GM18502 (cell line): ENCODE measurements at regions not wholly inside any gene's neighbourhood (a gene's known extent, or its start where the extent isn't known, plus 50 kb on each side); places are given as distances from the start of the nearest gene placed in this dataset.
"Not testable (repeated sequence)": the region's sequence is repeated elsewhere in the genome, so short reads cannot be mapped to it uniquely, and the experiment has no call there.

Experiments used
- ATAC-seq: cut with Tn5 transposase; IDR thresholded peaks from one replicate; pipeline ENCODE4 v1.9.1; 2021; ENCODE audit warnings: mild to moderate bottlenecking; ENCODE audit not compliant: unreplicated experiment, poor library complexity

DNA sequence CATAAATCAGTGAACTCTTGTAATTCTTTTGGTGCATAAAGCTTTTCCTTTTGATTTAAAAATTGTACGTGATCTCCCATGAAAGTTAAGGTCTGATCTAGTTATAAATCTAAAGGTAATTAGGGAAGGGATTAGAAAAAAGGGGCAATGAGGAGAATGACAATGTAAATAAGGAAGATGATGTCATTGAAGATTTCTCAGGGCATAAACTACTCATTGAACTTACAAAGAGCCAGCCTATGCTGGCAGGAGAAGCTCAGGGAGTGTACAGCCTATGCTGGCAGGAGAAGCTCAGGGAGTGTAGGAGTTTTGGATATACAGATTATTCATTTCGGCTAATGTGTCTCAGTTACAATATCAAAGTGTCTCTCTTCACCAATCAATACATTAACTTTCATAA, 1533.5 kb upstream of the ADGRL3 start:
- no peak for ATAC-seq

DNA sequence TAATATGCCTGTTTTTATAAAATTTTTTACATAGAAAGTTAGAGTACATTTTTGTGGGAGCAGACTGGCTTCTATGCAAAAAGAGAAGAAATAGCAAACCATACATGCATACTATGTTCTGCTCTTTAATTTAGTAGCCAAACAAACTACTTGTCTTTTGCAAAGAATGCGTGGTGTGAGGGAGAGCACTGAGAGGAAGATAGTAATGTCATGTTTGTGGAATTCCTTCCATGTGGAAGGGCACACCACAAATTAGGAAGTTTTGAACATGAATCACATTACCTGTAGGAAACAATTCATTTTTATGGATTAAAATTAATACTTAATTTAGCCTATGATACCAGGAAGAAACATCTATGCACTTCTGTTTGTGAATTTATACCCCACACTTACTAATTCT, 1529.1 kb upstream of the ADGRL3 start:
- no peak for ATAC-seq

DNA sequence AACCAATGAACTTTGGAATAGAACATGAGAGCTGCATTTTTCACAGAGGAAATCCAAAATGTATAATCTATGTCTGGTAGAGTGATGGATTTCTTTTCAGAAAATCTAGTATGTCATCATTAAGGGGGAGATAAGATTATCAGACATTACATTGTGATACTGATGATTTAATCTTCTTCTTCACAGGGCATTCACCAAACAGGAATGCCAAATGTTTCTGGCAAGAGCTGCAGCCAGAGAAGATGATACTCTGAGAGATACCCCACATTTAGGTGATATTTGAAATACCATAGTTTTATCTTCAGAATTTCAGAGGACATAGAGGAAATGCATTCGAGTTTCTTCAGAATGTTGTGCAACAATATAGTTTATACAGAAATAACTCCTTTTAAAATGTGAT, 1523.7 kb upstream of the ADGRL3 start:
- ATAC-seq, result no peak

DNA sequence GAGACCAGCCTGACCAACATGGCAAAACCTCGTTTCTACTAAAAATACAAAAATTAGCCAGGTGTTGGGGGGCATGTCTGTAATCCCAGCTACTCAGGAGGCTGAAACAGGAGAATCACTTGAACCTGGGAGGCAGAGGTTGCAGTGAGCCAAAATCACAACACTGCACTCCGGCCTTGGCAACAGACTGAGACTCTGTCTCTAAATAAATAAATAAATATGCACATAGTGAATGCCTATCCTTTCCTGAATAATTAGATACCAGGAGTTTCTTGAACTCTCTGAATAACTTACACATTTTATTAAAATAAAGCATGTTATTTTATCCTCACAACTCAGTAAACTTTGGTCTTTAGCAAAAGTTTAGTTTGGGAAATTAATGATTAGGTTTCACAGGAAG, 1523.1 kb upstream of the ADGRL3 start:
- not testable (repeated sequence) for ATAC-seq

DNA sequence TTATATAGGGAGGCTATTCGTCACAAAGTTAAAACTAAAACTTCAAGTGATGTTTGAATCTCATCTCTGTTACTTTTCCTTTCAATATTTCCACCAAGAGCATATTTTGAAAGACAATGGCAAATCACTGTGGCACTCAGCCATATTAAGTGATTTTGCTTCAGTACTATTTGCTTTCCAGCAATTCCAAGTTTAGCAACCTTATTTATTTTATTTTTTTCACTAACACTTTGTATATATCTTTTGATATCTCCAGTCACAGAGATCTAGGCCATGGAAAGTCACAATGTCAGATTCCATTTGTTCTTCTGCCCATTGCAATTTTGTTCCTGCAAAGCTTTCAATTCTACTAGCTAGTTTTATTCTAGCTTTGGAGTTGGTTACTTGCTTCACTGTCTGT, 1514.5 kb upstream of the ADGRL3 start:
- no peak for ATAC-seq

DNA sequence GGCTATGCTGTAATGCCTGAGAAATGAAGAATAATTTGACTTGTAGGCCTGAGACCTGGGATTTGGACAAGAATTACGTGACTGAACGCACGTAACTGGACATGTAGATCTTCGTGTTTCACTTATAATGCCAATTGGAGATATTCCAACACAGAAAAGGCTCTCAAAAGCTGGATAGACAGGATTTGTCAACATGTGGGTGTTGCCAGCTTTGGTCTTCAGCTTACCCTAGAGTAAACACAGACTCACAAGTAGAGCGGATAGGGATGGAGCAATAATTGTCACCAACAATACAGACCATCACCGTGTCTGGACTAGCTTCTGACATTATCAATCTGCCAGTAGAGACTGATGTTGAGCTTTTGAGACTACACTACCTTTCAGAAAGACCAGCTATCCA, 1511.0 kb upstream of the ADGRL3 start:
- no peak for ATAC-seq

DNA sequence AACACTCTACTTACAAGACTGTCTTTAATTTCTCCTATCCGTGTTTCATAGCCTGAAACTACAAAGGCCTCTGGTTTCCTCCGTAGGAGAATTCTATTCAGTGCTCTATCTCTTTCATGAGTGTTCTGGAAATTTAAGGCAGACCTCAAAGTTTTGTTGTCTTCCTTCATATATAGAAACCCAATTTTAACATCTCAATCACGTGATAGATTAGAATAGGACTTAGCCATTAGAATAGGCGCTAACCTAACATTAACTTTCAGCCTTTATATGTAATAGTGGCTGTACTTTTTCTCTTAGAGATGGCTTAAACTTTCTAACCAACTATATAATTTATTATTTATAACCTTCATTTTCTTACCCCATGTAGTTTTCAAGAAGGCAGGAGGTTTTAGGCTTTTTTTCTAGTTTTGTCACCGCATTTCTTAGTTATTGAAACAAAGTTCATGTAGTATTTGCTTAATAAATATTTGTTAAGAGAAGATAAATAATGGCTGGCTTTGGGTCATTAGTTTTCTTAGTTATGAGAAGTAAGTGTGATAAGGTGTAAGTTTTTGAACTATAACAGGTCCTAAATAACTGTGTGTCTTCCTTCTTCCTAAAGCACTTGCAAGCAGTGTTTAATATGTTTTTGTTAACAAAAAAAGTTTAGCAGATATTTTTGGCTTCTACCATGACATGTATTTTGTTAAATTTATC, 1504.6 kb upstream of the ADGRL3 start:
- no peak for ATAC-seq

DNA sequence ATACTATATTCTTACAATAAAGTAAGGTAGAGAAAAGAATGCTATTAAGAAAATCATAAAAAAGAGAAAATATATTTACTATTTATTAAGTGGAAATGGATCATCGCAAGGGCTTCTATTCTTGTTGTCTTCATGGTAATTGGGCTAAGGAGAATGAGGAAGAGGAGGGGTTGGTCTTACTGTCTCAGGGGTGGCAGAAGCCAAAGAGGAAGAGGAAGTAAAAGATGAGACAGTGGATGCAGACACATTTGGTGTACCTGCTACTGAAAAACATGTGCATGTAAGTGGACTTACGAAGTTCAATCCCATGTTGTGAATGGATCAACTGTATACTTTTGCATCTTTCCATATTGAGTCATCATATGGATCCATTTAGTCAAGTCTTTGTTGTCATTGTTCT, 1502.1 kb upstream of the ADGRL3 start:
- no peak for ATAC-seq

DNA sequence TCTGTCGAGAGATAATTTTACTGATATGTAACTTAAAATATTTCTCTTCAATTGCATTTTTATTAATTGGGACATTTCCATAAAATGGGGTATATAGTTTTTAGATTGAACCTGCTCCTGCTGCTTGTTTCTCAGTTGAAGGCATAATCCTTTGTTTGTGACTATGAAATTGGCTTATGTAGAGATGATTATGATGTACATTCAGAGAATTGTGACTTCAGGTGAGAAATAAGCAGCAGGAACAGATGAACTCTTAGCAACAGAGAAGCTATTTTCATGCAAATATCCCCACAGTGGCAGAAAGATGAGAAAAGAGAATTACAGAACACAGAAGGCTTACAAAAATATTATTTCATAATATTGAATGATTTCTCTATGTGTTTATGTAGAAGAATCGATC, 1499.5 kb upstream of the ADGRL3 start:
- no peak for ATAC-seq

DNA sequence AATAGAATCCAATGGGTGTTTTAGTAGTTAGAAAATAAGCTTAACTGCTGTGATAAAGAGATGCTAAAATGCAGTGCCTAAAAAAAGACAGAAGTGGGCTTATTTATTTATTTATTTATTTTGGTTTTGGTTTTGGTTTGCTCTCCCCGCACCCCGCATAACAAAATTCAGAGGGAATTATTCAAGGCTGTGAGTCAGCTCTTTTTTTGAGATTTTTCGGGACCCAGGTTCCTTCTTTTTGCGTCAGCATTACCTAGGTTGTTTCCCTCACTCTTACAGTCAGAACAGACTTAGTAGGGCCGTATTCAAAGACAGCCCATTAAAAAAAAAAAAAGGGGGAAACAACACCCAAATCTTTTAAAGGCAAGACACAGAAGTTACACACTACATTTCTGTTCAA, 1495.5 kb upstream of the ADGRL3 start:
- ATAC-seq, result no peak

DNA sequence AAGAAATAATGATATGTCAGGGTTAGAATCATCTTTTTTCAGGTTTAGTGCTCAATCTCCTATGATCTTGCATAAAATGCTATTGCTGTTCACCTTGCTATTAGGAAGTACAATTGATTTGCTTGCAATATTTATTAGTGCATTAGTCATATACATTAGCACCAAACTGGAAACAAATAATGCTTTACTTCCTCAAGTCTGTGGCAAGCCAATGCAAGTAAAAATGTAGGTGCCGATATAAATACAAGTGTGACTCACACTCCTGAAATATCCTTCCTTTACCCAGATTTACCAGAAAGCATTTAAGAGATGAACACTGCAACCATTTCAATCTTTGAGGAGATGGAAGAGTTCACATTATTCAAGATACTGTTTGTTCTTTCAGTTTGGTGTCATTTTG, 1487.7 kb upstream of the ADGRL3 start:
- ATAC-seq, result no peak

DNA sequence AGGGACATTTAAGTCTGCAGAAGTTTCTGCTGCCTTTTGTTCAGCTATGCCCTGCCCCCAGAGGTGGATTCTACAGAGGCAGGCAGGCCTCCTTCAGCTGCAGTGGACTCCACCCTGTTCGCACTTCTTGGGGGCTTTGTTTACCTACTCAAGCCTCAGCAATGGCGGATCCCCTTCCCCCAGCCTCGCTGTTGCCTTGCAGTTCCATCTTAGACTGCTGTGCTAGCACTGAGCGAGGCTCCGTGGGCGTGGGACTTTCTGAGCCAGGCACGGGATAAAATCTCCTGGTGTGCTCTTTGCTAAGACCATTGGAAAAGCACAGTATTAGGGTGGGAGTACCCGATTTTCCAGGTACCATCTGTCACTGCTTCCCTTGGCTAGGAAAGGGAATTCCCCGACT, 1475.8 kb upstream of the ADGRL3 start:
- ATAC-seq, result not testable (repeated sequence)

DNA sequence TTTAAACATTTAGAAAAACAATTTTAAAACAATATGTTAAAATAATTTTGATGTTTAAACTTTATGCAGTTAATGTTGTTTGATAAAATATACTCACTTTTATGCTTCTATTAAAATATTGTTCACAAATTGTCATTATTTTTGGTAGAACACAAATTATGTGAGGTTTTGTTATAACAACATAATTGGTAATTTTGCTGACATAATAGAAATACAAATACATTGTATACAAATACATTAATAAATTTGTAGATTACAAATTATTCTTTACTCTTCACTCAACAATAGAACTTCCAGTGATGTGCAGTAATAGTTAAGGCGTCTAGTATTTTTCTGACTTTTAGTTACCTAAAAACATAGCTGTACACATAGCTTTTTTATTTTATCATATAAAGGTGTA, 1472.4 kb upstream of the ADGRL3 start:
- ATAC-seq, result no peak

DNA sequence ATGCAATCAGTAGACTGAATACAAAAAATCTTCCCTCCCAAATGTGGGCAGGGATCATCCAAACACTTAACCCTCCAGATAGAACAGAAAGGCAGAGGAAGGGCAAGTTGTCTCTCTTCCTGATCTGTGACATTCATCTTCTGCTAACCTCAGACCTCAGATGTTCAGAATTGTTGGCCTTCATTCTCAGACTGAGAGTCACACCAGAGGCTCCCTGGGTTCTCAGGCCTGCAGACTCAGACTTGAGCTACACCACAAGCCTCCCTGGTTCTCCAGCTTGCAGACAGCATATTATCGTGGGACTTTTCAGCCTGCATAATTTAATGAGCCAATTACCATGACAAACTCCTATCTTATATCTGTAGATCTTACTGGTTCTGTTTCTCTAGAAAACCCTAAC, 1471.6 kb upstream of the ADGRL3 start:
- no peak for ATAC-seq

DNA sequence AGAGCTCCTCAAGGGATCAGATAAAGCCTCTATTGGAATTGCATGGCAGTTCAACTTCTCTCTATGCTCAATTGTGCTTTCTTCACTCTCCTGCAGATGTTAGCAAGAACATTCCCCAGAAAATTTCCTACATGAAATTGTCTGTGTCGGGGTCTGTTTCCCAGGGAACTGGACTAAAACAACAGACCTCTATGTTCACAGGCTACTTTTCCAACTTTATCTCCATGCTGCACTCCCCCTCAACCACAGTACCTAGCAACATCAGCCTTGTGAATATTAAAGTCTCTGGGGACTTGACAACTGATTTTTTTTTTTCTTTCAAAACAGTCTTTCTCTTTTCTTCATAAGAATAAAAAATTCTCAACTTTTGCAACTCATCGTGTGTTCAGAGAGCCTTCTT, 1470.8 kb upstream of the ADGRL3 start:
- no peak for ATAC-seq

DNA sequence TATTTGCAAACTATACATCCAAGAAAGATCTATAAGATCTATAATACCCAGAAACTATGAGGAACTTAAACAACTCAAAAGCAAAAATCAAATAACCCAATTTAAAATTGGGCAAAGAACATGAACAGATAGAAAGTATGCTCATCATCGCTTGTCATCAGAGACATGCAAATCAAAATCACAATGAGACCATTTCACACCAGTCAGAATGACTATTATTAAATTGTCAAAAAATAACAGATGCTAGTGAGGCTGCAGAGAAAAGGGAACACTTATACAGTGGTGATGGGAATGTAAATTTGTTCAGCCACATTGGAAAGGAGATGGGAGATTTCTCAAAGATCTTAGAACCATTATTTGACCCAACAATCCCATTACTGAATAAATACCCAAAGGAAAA, 1451.7 kb upstream of the ADGRL3 start:
- no peak for ATAC-seq

DNA sequence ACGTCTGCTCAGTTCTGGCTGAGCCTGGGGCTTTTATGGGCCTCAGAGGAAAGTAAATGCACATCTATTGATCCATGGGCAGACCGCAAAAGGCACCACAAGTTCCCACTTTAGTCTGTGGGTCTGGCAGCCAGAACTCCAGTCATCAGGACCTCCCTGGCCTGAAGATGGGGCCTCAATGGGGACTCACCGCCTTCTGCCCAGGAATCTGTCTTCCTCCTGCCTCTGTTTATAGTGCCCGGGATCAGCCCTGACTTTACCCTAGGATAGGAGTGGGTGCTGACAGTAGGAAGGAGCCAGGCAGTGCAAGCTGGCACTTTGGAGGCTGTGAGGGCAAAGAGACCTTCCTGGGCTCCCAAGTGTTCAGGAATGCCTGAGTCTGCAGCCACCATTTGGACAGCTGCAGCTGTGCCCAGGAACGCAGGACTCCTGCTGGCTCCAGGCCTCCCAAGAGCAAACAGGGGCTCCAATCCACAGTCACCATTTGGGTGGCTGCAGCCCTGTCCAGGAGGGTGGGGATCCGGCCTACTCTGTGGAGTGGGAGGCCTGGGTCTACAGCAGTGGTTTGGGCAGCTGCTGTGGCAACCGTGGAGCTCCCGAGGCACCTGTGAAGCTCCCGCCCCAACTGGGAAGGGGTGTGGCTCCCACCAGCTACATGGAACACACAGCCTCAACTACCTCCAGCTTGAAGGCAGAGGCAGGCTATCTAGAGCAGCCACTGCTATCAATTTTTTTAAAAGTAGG, 1440.9 kb upstream of the ADGRL3 start:
- no peak for ATAC-seq

DNA sequence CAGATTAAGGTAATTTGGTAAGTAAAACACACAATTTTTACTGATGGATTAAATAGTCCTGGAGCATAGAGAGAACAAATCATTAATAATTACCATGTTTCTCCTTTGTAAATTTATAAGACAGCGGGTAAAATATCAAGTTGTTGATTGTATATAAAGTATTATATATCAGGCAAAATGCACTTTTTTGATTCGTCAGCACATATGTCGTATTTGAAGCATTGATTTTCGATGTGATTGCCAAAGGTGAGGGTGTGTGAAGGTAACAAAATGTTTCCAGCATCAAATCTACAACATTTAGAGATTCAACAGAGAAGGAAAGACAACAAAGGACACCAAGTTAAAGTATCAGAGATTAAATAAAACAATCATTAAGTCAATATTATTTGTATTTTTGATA, 1437.8 kb upstream of the ADGRL3 start:
- ATAC-seq, result no peak

DNA sequence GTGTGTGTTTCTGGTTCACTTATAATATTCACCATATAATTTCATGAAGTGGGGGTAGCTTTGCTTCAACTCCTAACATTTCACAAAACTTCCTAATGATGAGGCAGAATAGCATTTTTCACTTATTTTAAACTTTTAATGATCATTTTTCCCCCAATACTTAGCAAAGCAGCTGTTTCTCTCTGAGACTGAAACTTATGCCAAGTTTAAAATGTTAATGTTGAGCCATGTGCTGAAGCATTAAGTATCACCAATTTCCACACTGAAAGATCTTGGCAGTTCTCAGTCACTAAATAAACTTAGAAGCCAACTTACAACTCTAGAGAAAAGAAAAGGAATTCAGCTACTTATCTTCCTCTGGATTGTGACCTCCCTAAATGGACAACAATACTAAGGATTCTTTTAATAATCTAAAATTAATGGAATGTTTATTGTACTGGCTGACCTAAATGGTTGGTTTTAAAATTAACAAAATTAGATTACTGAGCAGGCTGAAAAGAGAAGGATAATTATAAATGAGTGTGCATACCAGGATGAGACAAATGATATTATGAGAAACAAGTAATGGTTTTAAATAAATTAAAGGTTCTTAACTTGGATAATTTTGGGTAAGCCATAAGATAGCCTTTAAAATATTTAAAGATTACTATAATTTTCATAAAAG, 1429.4 kb upstream of the ADGRL3 start:
- ATAC-seq, result no peak

DNA sequence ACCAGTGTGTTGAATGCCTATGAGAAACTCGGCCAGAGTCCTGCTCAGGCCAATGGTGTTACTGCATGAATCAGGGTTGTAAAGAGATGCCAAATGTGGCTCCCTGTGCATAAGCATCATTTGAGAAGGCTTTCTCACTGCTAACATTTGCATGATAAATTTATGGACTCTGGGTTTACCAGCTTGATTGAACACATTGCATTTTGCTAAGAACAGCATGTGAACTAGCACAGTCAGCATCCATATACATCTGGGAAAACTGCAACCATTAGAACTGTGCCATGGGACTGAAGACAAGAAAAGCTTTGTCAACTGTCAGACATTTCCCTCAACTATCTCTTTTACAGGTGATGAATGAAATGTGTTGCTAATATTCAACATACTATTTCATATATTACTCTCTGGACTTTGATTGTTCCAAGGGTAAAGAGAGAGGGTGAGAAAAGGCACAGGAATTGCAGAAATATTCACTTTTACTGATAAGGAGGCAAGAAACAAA, 1427.4 kb upstream of the ADGRL3 start:
- ATAC-seq, result no peak

DNA sequence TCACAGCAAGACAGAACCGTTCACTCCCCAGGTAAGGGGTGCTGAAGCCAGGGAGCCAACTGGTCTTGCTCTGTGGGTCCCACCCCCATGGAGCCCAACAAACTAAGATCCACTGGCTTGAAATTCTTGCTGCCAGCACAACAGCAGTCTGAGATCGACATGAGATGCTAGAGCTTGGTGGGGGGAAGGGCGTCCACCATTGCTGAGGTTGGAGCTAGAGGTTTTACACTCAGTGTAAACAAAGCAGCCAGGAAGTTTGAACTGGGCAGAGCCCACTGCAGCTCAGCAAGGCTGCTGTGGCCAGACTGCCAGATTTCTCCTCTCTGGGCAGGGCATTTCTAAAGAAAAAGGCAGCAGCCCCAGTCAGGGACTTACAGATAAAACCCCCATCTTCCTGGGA, 1419.9 kb upstream of the ADGRL3 start:
- not testable (repeated sequence) for ATAC-seq
